Kidney epithelial cell (primary cell): ENCODE measurements at regions not wholly inside any gene's neighbourhood (a gene's known extent, or its start where the extent isn't known, plus 50 kb on each side); places are given as distances from the start of the nearest gene placed in this dataset.

Experiments used
- DNase-seq: peaks from one replicate; pipeline ENCODE4 v3.0.0-alpha.2; 2010; ENCODE audit warnings: low read depth
- H3K27me3 ChIP-seq: 2 replicates; pipeline ENCODE4 v1.6.0; 2011; ENCODE audit warnings: low read length; ENCODE audit not compliant: control insufficient read depth, insufficient read depth
- H3K36me3 ChIP-seq: 2 replicates; pipeline ENCODE4 v1.5.1; 2011; ENCODE audit warnings: low read length; ENCODE audit not compliant: control insufficient read depth, insufficient read depth
- H3K4me3 ChIP-seq: 2 replicates; pipeline ENCODE4 v1.5.1; 2011; ENCODE audit warnings: low read depth, mild to moderate bottlenecking, control low read depth, low read length
- TF ChIP-seq, protein P1 (sequence below): IDR thresholded peaks from 2 replicates; pipeline ENCODE4 v1.5.1; 2011; ENCODE audit warnings: mild to moderate bottlenecking, moderate library complexity, low read length, control low read depth, inconsistent platforms; ENCODE audit not compliant: insufficient read depth, poor library complexity, severe bottlenecking

DNA sequence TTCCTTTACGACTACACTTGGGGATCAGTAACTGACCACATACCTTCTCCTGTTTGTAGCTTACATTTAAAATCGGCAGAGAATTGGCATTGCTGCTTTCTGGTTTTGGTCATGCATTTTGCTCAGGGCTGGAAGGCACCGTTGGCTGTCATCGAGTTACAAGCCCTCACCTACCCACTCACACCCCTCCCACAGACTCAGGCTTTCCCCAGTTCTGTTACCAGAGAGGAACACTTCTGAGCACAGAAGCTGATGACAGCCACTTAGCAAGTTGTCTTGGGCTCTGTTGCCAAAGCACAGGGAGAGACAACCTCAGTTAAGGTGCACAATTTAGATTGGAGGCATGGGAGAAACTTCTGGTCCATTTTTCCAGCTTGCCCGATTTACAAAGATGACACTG is 204.8 kb upstream of the TOPAZ1 start:
- Histone ChIP-seq H3K4me3 (no peak overlapping the region), H3K36me3 (no peaks in the 10 kb centered on the region), H3K27me3 (no peaks in the 10 kb centered on the region)
- no peak for DNase-seq
- TF ChIP-seq, protein P1, sequence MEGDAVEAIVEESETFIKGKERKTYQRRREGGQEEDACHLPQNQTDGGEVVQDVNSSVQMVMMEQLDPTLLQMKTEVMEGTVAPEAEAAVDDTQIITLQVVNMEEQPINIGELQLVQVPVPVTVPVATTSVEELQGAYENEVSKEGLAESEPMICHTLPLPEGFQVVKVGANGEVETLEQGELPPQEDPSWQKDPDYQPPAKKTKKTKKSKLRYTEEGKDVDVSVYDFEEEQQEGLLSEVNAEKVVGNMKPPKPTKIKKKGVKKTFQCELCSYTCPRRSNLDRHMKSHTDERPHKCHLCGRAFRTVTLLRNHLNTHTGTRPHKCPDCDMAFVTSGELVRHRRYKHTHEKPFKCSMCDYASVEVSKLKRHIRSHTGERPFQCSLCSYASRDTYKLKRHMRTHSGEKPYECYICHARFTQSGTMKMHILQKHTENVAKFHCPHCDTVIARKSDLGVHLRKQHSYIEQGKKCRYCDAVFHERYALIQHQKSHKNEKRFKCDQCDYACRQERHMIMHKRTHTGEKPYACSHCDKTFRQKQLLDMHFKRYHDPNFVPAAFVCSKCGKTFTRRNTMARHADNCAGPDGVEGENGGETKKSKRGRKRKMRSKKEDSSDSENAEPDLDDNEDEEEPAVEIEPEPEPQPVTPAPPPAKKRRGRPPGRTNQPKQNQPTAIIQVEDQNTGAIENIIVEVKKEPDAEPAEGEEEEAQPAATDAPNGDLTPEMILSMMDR = no peak

DNA sequence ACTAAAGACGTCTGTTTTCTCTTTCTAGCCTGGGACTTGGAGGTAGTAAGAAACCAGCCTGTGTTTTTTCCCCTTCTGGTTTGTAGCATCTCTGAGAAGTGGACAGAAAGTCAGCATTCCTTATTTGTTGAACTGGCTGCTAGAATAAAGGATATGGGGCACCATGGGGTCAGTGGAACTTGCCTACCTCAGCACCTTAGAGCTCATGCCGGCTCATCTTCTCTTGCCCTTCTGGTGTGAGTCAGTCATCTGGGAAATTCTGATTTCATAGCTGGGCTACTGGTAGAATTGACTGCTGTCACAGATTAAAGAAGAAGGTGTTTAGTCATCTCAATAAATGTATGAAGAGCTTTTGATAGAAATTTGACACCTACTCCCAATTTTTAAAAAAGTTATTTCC is 202.7 kb upstream of the TOPAZ1 start:
- Histone ChIP-seq H3K36me3 (no peaks in the 10 kb centered on the region), H3K4me3 (no peak overlapping the region), H3K27me3 (no peaks in the 10 kb centered on the region)
- TF ChIP-seq, protein P1 = no peak
- no peak for DNase-seq

DNA sequence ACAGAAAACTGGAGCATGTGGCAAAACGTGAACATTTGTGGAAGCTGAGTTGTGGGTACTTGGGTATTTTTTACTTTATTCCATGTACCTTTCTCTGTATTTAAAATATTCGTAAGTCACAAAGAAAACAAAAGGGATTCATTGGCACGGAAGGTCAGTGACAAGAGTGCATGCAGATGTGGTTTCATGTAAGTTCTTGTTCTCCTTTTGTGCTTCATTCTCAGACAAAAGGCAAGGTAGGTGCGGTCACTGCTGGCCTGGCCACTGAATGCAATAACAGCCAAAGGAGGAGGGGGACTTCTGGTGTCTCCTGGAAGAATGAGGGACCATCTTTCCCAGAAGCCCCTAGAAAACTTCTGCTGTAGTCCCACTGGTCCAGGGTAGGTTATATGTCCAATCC is 200.0 kb upstream of the TOPAZ1 start:
- TF ChIP-seq, protein P1 = no peak

DNA sequence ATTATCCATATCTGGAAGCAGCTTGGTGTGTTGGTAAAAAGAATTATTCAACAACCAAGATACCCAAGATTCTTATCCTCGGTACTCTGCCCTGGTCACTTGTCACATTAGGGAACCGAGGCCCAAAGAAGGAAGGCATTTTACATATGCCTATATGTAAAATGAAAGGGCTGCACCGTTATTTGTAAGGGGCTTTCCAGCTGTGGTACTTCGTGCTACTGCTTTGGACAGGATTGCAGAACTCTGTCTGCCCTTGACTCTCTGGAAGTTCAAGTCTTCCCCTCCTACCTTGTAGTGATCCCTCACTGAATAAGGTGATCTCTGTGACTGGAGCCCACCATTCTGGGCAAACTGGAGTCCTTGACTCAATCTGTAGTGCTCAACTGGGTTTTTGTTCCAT is 198.9 kb upstream of the TOPAZ1 start:
- DNase-seq = no peak
- Histone ChIP-seq H3K4me3 (no peak overlapping the region), H3K27me3 (no peaks in the 10 kb centered on the region), H3K36me3 (no peaks in the 10 kb centered on the region)
- TF ChIP-seq, protein P1 = no peak

More for the DNA sequence above, 200.0 kb upstream of the TOPAZ1 start:
- no peak overlapping the region for H3K4me3 ChIP-seq
- DNase-seq = no peak
- no peaks in the 10 kb centered on the region for H3K27me3 ChIP-seq
- H3K36me3 ChIP-seq = no peaks in the 10 kb centered on the region

DNA sequence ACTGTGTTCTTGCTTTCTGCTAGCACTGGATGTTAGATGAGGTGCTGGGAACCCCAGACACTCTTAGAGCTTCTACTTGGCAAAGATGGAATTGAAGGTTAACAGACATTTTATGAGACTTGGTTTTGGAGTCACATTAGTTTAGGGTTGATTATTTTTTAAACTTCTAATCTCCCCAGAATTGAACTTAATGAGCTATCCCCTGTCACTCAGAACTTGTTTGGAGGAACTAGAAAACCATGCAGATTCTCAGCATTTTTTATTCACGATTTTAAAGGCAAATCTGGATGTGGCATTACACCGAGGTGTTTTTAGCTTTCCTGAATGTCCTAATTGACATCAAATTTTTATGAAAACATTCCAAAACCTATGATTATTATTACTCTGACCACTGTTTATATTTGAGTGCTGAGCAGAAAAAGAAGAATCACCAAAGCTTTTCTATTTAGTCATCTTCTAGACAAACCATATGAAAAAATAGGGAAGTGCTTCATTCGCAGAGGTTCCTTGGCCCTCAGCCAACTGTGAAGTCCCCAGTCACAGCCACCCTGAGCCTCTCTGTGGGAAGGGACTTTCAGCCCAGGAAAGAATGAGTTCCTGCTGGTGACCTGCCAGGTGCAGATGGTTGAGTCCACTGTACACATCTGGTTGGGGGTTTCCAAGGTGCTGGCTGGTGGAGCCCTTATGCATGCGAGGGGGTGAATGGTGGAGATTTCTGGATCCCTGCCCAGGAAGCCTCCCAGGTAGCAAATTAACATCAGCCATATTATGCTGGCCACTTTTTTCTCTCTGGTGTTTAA is 196.0 kb upstream of the TOPAZ1 start:
- Histone ChIP-seq H3K36me3 (no peaks in the 10 kb centered on the region), H3K4me3 (no peak overlapping the region), H3K27me3 (no peaks in the 10 kb centered on the region)
- TF ChIP-seq, protein P1 = no peak
- DNase-seq = no peak

DNA sequence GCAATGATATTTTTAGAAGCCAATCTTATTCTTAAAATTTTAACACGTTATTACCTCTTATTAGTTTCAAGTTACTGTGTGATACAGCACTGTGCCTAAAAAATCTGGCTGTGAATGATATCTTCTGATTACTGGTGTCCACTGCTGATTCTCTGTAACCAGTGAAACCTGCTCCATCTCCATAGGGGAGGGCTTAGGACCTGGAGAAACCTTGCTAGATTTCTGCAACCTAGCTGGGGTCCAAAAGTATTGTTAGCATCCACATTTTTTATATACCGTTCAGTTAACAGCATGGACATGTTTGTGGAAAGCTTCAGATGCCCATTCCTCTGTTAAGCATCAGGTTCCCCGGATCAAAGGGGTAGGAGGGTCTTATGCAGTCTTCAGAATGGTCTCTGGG is 193.9 kb upstream of the TOPAZ1 start:
- no peak overlapping the region for H3K4me3 ChIP-seq
- TF ChIP-seq, protein P1 = no peak
- H3K27me3 ChIP-seq = no peaks in the 10 kb centered on the region
- H3K36me3 ChIP-seq = no peaks in the 10 kb centered on the region
- DNase-seq = no peak
